H9 (cell line): ENCODE measurements at regions not wholly inside any gene's neighbourhood (a gene's known extent, or its start where the extent isn't known, plus 50 kb on each side); places are given as distances from the start of the nearest gene placed in this dataset.

Experiments used
- DNase-seq: peaks from one replicate; pipeline ENCODE4 v3.0.0-alpha.2; 2017
- H2AFZ ChIP-seq: one replicate; pipeline ENCODE4 v1.6.1; 2013; ENCODE audit warnings: mild to moderate bottlenecking, low read length, control low read depth, moderate library complexity
- H2AK5ac ChIP-seq: 2 replicates; pipeline ENCODE4 v1.6.1; 2013; ENCODE audit warnings: low read length, control low read depth, mixed read lengths; ENCODE audit not compliant: insufficient read length
- H2BK120ac ChIP-seq: one replicate; pipeline ENCODE4 v1.6.1; 2013; ENCODE audit warnings: low read depth, mild to moderate bottlenecking, low read length, control low read depth, inconsistent platforms; ENCODE audit not compliant: poor library complexity, severe bottlenecking
- H2BK12ac ChIP-seq: 2 replicates; pipeline ENCODE4 v1.6.1; 2013; ENCODE audit warnings: low read length, control low read depth, mixed read lengths, low read depth; ENCODE audit not compliant: insufficient read length
- H2BK15ac ChIP-seq: 2 replicates; pipeline ENCODE4 v1.6.1; 2013; ENCODE audit warnings: low read depth, low read length, control low read depth
- H2BK20ac ChIP-seq: one replicate; pipeline ENCODE4 v1.6.1; 2013; ENCODE audit warnings: low read depth, mild to moderate bottlenecking, low read length, control low read depth, inconsistent platforms; ENCODE audit not compliant: poor library complexity, severe bottlenecking
- H2BK5ac ChIP-seq: 2 replicates; pipeline ENCODE4 v1.6.1; 2013; ENCODE audit warnings: low read length, control low read depth, mixed read lengths; ENCODE audit not compliant: insufficient read length
- H3K14ac ChIP-seq: 2 replicates; pipeline ENCODE4 v1.6.1; 2013; ENCODE audit warnings: low read length, control low read depth; ENCODE audit not compliant: insufficient read depth
- H3K18ac ChIP-seq: 2 replicates; pipeline ENCODE4 v1.6.1; 2013; ENCODE audit warnings: low read depth, mild to moderate bottlenecking, mixed read lengths, low read length, control low read depth; ENCODE audit not compliant: insufficient read length
- H3K23ac ChIP-seq: 2 replicates; pipeline ENCODE4 v1.6.1; 2013; ENCODE audit warnings: low read length, control low read depth, mixed read lengths, low read depth; ENCODE audit not compliant: insufficient read length
- H3K23me2 ChIP-seq: 2 replicates; pipeline ENCODE4 v1.6.1; 2013; ENCODE audit warnings: low read depth, mild to moderate bottlenecking, mixed read lengths, low read length, control low read depth; ENCODE audit not compliant: insufficient read length, poor library complexity, severe bottlenecking
- H3K27ac ChIP-seq: 2 replicates; pipeline ENCODE4 v1.5.1; 2013; ENCODE audit warnings: low read length, control low read depth, mixed read lengths, low read depth; ENCODE audit not compliant: insufficient read length
- H3K27me3 ChIP-seq: 2 replicates; pipeline ENCODE4 v1.6.1; 2013; ENCODE audit warnings: low read length, control low read depth, inconsistent platforms; ENCODE audit not compliant: insufficient read depth
- H3K4ac ChIP-seq: 2 replicates; pipeline ENCODE4 v1.6.1; 2013; ENCODE audit warnings: low read depth, mild to moderate bottlenecking, control low read depth, inconsistent platforms, low read length, moderate library complexity
- H3K4me1 ChIP-seq: 2 replicates; pipeline ENCODE4 v1.6.1; 2013; ENCODE audit warnings: low read length, control low read depth, inconsistent platforms; ENCODE audit not compliant: insufficient read depth
- H3K4me2 ChIP-seq: 2 replicates; pipeline ENCODE4 v1.6.1; 2013; ENCODE audit warnings: low read length, control low read depth, mixed read lengths; ENCODE audit not compliant: insufficient read length, insufficient read depth
- H3K56ac ChIP-seq: 2 replicates; pipeline ENCODE4 v1.6.1; 2013; ENCODE audit warnings: low read depth, mild to moderate bottlenecking, mixed read lengths, low read length, control low read depth; ENCODE audit not compliant: insufficient read length
- H3K79me1 ChIP-seq: 2 replicates; pipeline ENCODE4 v1.6.1; 2013; ENCODE audit warnings: low read depth, mild to moderate bottlenecking, moderate library complexity, low read length, control low read depth, inconsistent platforms; ENCODE audit not compliant: insufficient read depth, poor library complexity, severe bottlenecking
- H3K79me2 ChIP-seq: 2 replicates; pipeline ENCODE4 v1.6.1; 2013; ENCODE audit warnings: low read length, control low read depth, inconsistent platforms; ENCODE audit not compliant: insufficient read depth
- H3K9ac ChIP-seq: 2 replicates; pipeline ENCODE4 v1.6.1; 2013; ENCODE audit warnings: low read length, control low read depth, mixed read lengths; ENCODE audit not compliant: insufficient read length; ENCODE audit errors: extremely low read depth
- H3K9me3 ChIP-seq: one replicate; pipeline ENCODE4 v1.6.1; 2013; ENCODE audit warnings: low read depth, low read length, inconsistent platforms; ENCODE audit not compliant: control insufficient read depth
- H3T11ph ChIP-seq: one replicate; pipeline ENCODE4 v1.6.1; 2013; ENCODE audit warnings: mild to moderate bottlenecking, low read length, control low read depth, inconsistent platforms
- H4K20me1 ChIP-seq: one replicate; pipeline ENCODE4 v1.6.1; 2013; ENCODE audit not compliant: control insufficient read depth, insufficient read length, insufficient read depth
- H4K5ac ChIP-seq: 2 replicates; pipeline ENCODE4 v1.6.1; 2013; ENCODE audit warnings: low read depth, mild to moderate bottlenecking, mixed read lengths, low read length, control low read depth; ENCODE audit not compliant: insufficient read length
- H4K8ac ChIP-seq: replicated peaks from 2 replicates; pipeline ENCODE4 v1.6.1; 2013; ENCODE audit warnings: low read length, control low read depth, mixed read lengths, low read depth; ENCODE audit not compliant: insufficient read length
- H4K91ac ChIP-seq: 2 replicates; pipeline ENCODE4 v1.6.1; 2013; ENCODE audit warnings: low read depth, mild to moderate bottlenecking, moderate library complexity, mixed read lengths, low read length, control low read depth; ENCODE audit not compliant: insufficient read length
- H3K27ac Mint-ChIP-seq, 3 experiments: 2 replicates in 2 of 3; 3 replicates in 1 of 3; pipeline ENCODE4 v1.8.0; 2020 to 2021; ENCODE audit warnings: mixed read lengths in 3 of 3, mild to moderate bottlenecking in 1 of 3, moderate library complexity in 1 of 3
- H3K27me3 Mint-ChIP-seq: 2 replicates; pipeline ENCODE4 v1.8.0; 2021; ENCODE audit warnings: low read depth, mild to moderate bottlenecking, moderate library complexity, mixed read lengths
- H3K36me3 Mint-ChIP-seq, 3 experiments: 2 replicates in 2 of 3; 3 replicates in 1 of 3; pipeline ENCODE4 v1.8.0; 2020 to 2021; ENCODE audit warnings: low read depth in 3 of 3, mixed read lengths in 3 of 3; ENCODE audit not compliant: insufficient read depth in 1 of 3
- H3K4me1 Mint-ChIP-seq, 2 experiments: 2 replicates each; pipeline ENCODE4 v1.8.0; 2020; ENCODE audit warnings: mixed read lengths in 2 of 2
- H3K4me3 Mint-ChIP-seq, 2 experiments: 2 replicates in 1 of 2; 3 replicates in 1 of 2; pipeline ENCODE4 v1.8.0; 2020 to 2021; ENCODE audit warnings: mild to moderate bottlenecking in 2 of 2, mixed read lengths in 2 of 2, moderate library complexity in 1 of 2
- H3K9me3 Mint-ChIP-seq, 2 experiments: 2 replicates in 1 of 2; 3 replicates in 1 of 2; pipeline ENCODE4 v1.8.0; 2020; ENCODE audit warnings: mild to moderate bottlenecking in 2 of 2, mixed read lengths in 2 of 2, moderate library complexity in 1 of 2
- CTCF ChIP-seq: fragments of 200-600 bp; sonication (generic); conservative IDR thresholded peaks from 3 replicates; pipeline ENCODE4 v1.8.0; 2021; ENCODE audit warnings: antibody characterized with exemption, mild to moderate bottlenecking
- WGBS: extraction: QIAGEN DNeasy Blood & Tissue Kit; methylation state at CpG from one replicate; pipeline ENCODE4 v1.1.7; 2013; ENCODE audit warnings: missing lambda C conversion rate, low lambda C conversion rate, mixed read lengths; ENCODE audit not compliant: insufficient read length; ENCODE audit errors: extremely low coverage; 5-methylcytosine and 5-hydroxymethylcytosine counted together

- no CpG with 5 or more reads among the region's 6 CpGs for WGBS
- no peak overlapping the region for H2BK5ac ChIP-seq
- no peaks in the 10 kb centered on the region for H3K79me1 ChIP-seq
- H3K23me2 ChIP-seq = peaks cover 18% of the 10 kb centered on the region
- no peak for DNase-seq
- no peak overlapping the region for H2AK5ac ChIP-seq
- H3K4me1 Mint-ChIP-seq = peaks cover 60 to 64% of the 10 kb centered on the region in 2 experiments
- H2BK120ac ChIP-seq = no peak overlapping the region
- no peak overlapping the region for H4K5ac ChIP-seq
- H2BK15ac ChIP-seq = no peak overlapping the region
- H3K27ac ChIP-seq = no peak overlapping the region
- no peaks in the 10 kb centered on the region; a peak in 1 of 7 replicates for H3K36me3 Mint-ChIP-seq
- H3K4me2 ChIP-seq = no peak overlapping the region
- H3K9me3 Mint-ChIP-seq = no peaks in the 10 kb centered on the region; a peak in 1 of 5 replicates
- H3K4me3 Mint-ChIP-seq = no peak overlapping the region
- TF ChIP-seq CTCF = no peak
- H4K8ac ChIP-seq = no peak overlapping the region
- peaks cover 60% of the 10 kb centered on the region for H3K27me3 Mint-ChIP-seq
- no peak overlapping the region for H3K4ac ChIP-seq
- no peak overlapping the region for H3T11ph ChIP-seq
- no peak overlapping the region for H3K27ac Mint-ChIP-seq
- H2BK12ac ChIP-seq = no peak overlapping the region
- H3K4me1 ChIP-seq = peaks cover 12% of the 10 kb centered on the region
- no peaks in the 10 kb centered on the region; the same call in 1 of the 2 replicates for H3K27me3 ChIP-seq
- no peaks in the 10 kb centered on the region for H4K20me1 ChIP-seq
- H4K91ac ChIP-seq = no peak overlapping the region
- H3K23ac ChIP-seq = no peak overlapping the region
- H3K79me2 ChIP-seq = no peaks in the 10 kb centered on the region
- no peak overlapping the region for H2BK20ac ChIP-seq
- H3K9ac ChIP-seq = no peak overlapping the region
- H3K18ac ChIP-seq = no peak overlapping the region
- no peaks in the 10 kb centered on the region for H3K9me3 ChIP-seq
- no peak overlapping the region for H2AFZ ChIP-seq
- no peak overlapping the region for H3K14ac ChIP-seq
- no peak overlapping the region for H3K56ac ChIP-seq
Observed at GRCh38 chr11:43554148-43554473, 126.4 kb upstream of the HSD17B12 start.
